Chondrocyte (in vitro differentiated cells): ENCODE measurements at regions not wholly inside any gene's neighbourhood (a gene's known extent, or its start where the extent isn't known, plus 50 kb on each side); places are given as distances from the start of the nearest gene placed in this dataset.

Experiments used
- DNase-seq: peaks from one replicate; pipeline ENCODE4 v3.0.0; 2021; ENCODE audit warnings: mixed read lengths, low spot score
- H3K27ac Mint-ChIP-seq: one replicate; pipeline ENCODE4 v1.8.0; 2021; ENCODE audit warnings: mild to moderate bottlenecking, moderate library complexity, mixed read lengths; ENCODE audit not compliant: unreplicated experiment
- H3K27me3 Mint-ChIP-seq: 2 replicates; pipeline ENCODE4 v1.8.0; 2021; ENCODE audit warnings: low read depth, mixed read lengths
- H3K36me3 Mint-ChIP-seq: 2 replicates; pipeline ENCODE4 v1.8.0; 2021; ENCODE audit warnings: low read depth, mixed read lengths
- H3K4me1 Mint-ChIP-seq: 2 replicates; pipeline ENCODE4 v1.8.0; 2021; ENCODE audit warnings: low read depth, mild to moderate bottlenecking, mixed read lengths
- H3K4me3 Mint-ChIP-seq: one replicate; pipeline ENCODE4 v1.8.0; 2021; ENCODE audit warnings: mild to moderate bottlenecking, moderate library complexity, mixed read lengths; ENCODE audit not compliant: unreplicated experiment
- H3K9me3 Mint-ChIP-seq: 2 replicates; pipeline ENCODE4 v1.8.0; 2021; ENCODE audit warnings: low read depth, mixed read lengths
- TF ChIP-seq, protein P1 (sequence below): fragments of 200-600 bp; sonication (generic); IDR thresholded peaks from 2 replicates; pipeline ENCODE4 v1.5.0; 2021; ENCODE audit warnings: antibody characterized with exemption, mild to moderate bottlenecking, moderate library complexity

DNA sequence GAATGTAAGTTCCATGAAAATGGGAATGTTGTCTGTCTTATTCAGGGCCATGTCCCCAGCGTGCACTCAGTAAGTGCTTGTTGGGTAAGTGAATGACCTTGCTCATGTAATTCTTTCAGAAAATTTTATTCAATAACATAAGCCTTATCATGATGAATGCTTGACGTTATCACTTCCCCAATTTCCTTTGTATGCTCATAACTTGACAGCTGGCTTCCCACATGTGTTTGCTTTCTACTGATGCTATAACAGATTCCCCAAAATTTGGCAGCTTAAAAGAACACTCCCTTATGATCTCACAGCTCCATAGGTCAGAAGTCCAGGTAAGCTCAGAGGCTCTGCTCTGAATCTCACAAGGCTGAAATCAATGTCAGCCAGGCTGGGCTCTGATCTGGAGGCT is 155.8 kb upstream of the POU2AF2 start:
- Mint-ChIP-seq H3K27me3 (peaks cover 2% of the 10 kb centered on the region), H3K36me3 (no peaks in the 10 kb centered on the region), H3K27ac (no peak overlapping the region), H3K4me3 (no peak overlapping the region), H3K4me1 (peaks cover 4% of the 10 kb centered on the region), H3K9me3 (no peaks in the 10 kb centered on the region)
- DNase-seq, result no peak
- TF ChIP-seq, protein P1, sequence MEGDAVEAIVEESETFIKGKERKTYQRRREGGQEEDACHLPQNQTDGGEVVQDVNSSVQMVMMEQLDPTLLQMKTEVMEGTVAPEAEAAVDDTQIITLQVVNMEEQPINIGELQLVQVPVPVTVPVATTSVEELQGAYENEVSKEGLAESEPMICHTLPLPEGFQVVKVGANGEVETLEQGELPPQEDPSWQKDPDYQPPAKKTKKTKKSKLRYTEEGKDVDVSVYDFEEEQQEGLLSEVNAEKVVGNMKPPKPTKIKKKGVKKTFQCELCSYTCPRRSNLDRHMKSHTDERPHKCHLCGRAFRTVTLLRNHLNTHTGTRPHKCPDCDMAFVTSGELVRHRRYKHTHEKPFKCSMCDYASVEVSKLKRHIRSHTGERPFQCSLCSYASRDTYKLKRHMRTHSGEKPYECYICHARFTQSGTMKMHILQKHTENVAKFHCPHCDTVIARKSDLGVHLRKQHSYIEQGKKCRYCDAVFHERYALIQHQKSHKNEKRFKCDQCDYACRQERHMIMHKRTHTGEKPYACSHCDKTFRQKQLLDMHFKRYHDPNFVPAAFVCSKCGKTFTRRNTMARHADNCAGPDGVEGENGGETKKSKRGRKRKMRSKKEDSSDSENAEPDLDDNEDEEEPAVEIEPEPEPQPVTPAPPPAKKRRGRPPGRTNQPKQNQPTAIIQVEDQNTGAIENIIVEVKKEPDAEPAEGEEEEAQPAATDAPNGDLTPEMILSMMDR, result no peak

DNA sequence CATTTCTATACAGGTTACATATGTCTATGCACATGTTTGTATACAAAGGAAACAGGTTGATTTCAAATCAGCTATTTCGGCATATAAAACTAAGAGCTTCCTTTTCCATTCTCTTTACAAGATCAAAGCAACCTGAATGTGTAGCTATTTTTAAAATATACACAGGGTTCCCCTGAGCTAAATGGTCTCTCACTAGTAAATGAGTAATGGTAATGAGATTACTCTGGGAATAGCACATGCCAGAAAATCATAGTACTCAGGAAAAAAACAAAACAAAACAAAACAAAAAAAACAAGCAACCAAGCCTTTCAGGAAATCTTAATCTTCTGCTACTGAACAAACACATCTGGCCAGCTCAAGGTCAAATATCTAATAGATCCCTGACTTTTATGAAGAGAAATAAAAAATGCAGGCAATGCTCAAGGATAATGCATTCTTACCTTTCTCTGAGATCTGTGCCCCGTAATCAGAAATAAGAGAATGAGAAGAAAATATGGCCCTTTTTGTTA is 156.6 kb upstream of the POU2AF2 start:
- H3K27me3 Mint-ChIP-seq, result peaks cover 2% of the 10 kb centered on the region
- TF ChIP-seq, protein P1, result no peak
- no peak overlapping the region for H3K27ac Mint-ChIP-seq
- H3K36me3 Mint-ChIP-seq, result no peaks in the 10 kb centered on the region
- H3K9me3 Mint-ChIP-seq, result no peaks in the 10 kb centered on the region
- H3K4me1 Mint-ChIP-seq, result peaks cover 4% of the 10 kb centered on the region
- H3K4me3 Mint-ChIP-seq, result no peak overlapping the region
- no peak for DNase-seq

- H3K27ac Mint-ChIP-seq, result no peak overlapping the region
- H3K4me3 Mint-ChIP-seq, result no peak overlapping the region
- TF ChIP-seq, protein P1, result no peak
- H3K9me3 Mint-ChIP-seq, result no peaks in the 10 kb centered on the region
- peaks cover 4% of the 10 kb centered on the region for H3K27me3 Mint-ChIP-seq
- no peaks in the 10 kb centered on the region for H3K36me3 Mint-ChIP-seq
- no peaks in the 10 kb centered on the region for H3K4me1 Mint-ChIP-seq
- DNase-seq, result no peak
Measured at GRCh38 chr11:111086058-111086457, 159.5 kb upstream of the POU2AF2 start.

DNA sequence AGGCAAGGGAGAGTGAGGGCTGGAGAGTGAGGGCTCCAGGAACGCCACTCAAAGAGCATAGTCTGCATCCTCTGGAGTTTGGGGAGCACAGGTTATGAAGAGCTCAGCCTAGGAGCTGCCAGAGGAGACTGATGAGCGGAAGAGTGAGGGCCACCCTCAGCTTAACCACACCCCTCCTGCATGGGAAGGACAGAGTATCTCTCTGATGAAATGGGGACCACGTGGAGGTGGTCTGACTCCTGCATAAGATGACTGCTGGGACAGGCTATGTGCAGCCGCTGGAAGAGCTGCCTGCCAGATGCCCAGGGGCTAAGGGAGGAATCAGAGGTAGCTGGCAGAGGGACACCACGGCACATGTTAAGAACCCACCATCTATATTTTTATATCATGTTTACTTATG is 162.9 kb upstream of the POU2AF2 start:
- Mint-ChIP-seq H3K9me3 (no peaks in the 10 kb centered on the region), H3K4me3 (no peak overlapping the region), H3K4me1 (no peaks in the 10 kb centered on the region), H3K27ac (no peak overlapping the region), H3K36me3 (no peaks in the 10 kb centered on the region), H3K27me3 (peaks cover 1% of the 10 kb centered on the region)
- TF ChIP-seq, protein P1, result no peak
- no peak for DNase-seq

DNA sequence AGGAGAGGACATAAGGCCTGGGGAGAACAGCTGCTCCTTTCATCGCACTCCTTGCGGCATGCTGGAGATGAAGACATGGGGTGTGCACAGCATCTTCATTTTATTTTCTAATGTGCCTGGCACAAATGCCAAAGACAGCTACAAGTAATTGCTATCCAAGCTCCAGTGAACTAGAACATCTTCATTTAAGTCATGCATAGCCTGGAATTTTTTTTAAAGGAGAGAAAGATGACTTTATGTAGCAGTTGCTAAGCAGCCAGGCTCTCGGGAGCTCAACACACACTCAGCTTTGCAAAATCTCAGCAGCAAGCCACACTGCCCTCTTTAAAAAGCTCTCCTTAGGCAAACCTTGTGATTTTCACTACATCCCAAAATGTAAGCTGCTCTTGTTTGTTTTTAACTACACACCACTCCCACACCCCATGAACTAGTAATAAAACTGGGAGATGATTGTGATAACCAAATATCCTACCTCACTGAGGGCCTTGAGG is 164.5 kb upstream of the POU2AF2 start:
- H3K36me3 Mint-ChIP-seq, result no peaks in the 10 kb centered on the region
- no peaks in the 10 kb centered on the region for H3K4me1 Mint-ChIP-seq
- H3K27me3 Mint-ChIP-seq, result peaks cover 1% of the 10 kb centered on the region
- H3K27ac Mint-ChIP-seq, result no peak overlapping the region
- no peak for DNase-seq
- no peak overlapping the region for H3K4me3 Mint-ChIP-seq
- TF ChIP-seq, protein P1, result no peak
- no peaks in the 10 kb centered on the region for H3K9me3 Mint-ChIP-seq
